NCI-H345 treated with DMSO at 0.1 percent for 48 hours (cell line): ENCODE measurements at regions not wholly inside any gene's neighbourhood (a gene's known extent, or its start where the extent isn't known, plus 50 kb on each side); places are given as distances from the start of the nearest gene placed in this dataset.

ENCODE experiments used
- DNase-seq: peaks from one replicate; lab custom pipeline; 2025; ENCODE audit not compliant: unreplicated experiment; lab: John Stamatoyannopoulos, UW

- no peak for DNase-seq
These were observed 69.0 kb upstream of the RFXAP start for GRCh38 chr13:36750046-36750445.

- no peak for DNase-seq
These were observed 68.6 kb upstream of the RFXAP start for GRCh38 chr13:36750461-36750860.

- no peak for DNase-seq
These were observed 68.1 kb upstream of the RFXAP start for GRCh38 chr13:36750946-36751345.

GRCh38 chr13:36752673-36753072 is 66.3 kb upstream of the RFXAP start:
- DNase-seq = no peak

- no peak for DNase-seq
These were observed 65.8 kb upstream of the RFXAP start for GRCh38 chr13:36753176-36753575.

- peak; percentile 54 for DNase-seq
These were observed 60.7 kb upstream of the RFXAP start for GRCh38 chr13:36758345-36758744.

GRCh38 chr13:36763126-36763722 is 55.8 kb upstream of the RFXAP start:
- no peak for DNase-seq

GRCh38 chr13:36764536-36764935 is 54.5 kb upstream of the RFXAP start:
- DNase-seq = no peak

- DNase-seq = no peak
These were observed 54.1 kb upstream of the RFXAP start for GRCh38 chr13:36764957-36765356.

- DNase-seq = no peak
These were observed 52.7 kb upstream of the RFXAP start for GRCh38 chr13:36766295-36766694.

GRCh38 chr13:36767276-36767675 is 51.7 kb upstream of the RFXAP start:
- no peak for DNase-seq

GRCh38 chr13:36769126-36769525 is 49.9 kb upstream of the RFXAP start:
- DNase-seq = no peak
